Fibroblast of the aortic adventitia (primary cell): ENCODE measurements at regions not wholly inside any gene's neighbourhood (a gene's known extent, or its start where the extent isn't known, plus 50 kb on each side); places are given as distances from the start of the nearest gene placed in this dataset.
"Not testable (repeated sequence)": the region's sequence is repeated elsewhere in the genome, so short reads cannot be mapped to it uniquely, and the experiment has no call there.

Experiments used
- DNase-seq: peaks from one replicate; pipeline ENCODE4 v3.0.0-alpha.2; 2010; ENCODE audit warnings: low read depth
- H3K4me3 ChIP-seq: 2 replicates; pipeline ENCODE4 v1.5.1; 2011; ENCODE audit warnings: low read depth, mild to moderate bottlenecking, control low read depth, low read length, moderate library complexity
- TF ChIP-seq, protein P1 (sequence below): IDR thresholded peaks from 2 replicates; pipeline ENCODE4 v1.5.1; 2011; ENCODE audit warnings: mild to moderate bottlenecking, low read length, control low read depth, inconsistent platforms; ENCODE audit not compliant: insufficient read depth

DNA sequence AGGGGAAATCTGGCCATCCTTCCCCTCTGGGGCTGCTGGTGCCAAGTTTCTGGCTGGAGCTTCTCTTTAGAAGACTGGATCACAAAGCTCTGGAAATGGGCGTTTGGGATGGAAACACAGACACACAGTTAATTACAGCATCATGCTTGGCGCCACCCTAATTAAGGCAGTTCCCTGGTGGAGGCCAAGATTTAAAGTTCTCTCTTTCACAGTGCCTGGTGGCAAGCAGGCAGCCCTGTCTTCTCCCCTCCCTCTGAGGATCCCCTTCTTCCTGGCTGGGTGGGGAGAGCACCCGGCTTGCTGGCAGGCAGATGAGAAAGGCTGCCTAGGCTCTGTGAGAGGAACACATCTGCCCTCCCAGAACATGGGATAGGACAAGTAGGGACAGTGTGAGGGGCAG lies 59.0 kb upstream of the NKD1 start:
- DNase-seq: no peak
- TF ChIP-seq, protein P1, sequence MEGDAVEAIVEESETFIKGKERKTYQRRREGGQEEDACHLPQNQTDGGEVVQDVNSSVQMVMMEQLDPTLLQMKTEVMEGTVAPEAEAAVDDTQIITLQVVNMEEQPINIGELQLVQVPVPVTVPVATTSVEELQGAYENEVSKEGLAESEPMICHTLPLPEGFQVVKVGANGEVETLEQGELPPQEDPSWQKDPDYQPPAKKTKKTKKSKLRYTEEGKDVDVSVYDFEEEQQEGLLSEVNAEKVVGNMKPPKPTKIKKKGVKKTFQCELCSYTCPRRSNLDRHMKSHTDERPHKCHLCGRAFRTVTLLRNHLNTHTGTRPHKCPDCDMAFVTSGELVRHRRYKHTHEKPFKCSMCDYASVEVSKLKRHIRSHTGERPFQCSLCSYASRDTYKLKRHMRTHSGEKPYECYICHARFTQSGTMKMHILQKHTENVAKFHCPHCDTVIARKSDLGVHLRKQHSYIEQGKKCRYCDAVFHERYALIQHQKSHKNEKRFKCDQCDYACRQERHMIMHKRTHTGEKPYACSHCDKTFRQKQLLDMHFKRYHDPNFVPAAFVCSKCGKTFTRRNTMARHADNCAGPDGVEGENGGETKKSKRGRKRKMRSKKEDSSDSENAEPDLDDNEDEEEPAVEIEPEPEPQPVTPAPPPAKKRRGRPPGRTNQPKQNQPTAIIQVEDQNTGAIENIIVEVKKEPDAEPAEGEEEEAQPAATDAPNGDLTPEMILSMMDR: no peak
- no peak overlapping the region for H3K4me3 ChIP-seq

- no peak overlapping the region for H3K4me3 ChIP-seq
- no peak for DNase-seq
- TF ChIP-seq, protein P1: no peak
Observed at GRCh38 chr16:50487528-50487927, 60.7 kb upstream of the NKD1 start.

GRCh38 chr16:50486162-50486561 lies 62.0 kb upstream of the NKD1 start:
- not testable (repeated sequence) for DNase-seq

GRCh38 chr16:50485232-50485631 lies 63.0 kb upstream of the NKD1 start:
- H3K4me3 ChIP-seq: no peak overlapping the region
- TF ChIP-seq, protein P1: no peak
- no peak for DNase-seq

More at GRCh38 chr16:50486162-50486561, 62.0 kb upstream of the NKD1 start:
- not testable (repeated sequence) for H3K4me3 ChIP-seq

GRCh38 chr16:50482271-50482670 lies 65.9 kb upstream of the NKD1 start:
- TF ChIP-seq, protein P1: no peak

GRCh38 chr16:50480206-50480605 lies 68.0 kb upstream of the NKD1 start:
- no peak overlapping the region for H3K4me3 ChIP-seq
- DNase-seq: no peak
- TF ChIP-seq, protein P1: no peak

More at GRCh38 chr16:50482271-50482670, 65.9 kb upstream of the NKD1 start:
- H3K4me3 ChIP-seq: no peak overlapping the region
- DNase-seq: no peak

DNA sequence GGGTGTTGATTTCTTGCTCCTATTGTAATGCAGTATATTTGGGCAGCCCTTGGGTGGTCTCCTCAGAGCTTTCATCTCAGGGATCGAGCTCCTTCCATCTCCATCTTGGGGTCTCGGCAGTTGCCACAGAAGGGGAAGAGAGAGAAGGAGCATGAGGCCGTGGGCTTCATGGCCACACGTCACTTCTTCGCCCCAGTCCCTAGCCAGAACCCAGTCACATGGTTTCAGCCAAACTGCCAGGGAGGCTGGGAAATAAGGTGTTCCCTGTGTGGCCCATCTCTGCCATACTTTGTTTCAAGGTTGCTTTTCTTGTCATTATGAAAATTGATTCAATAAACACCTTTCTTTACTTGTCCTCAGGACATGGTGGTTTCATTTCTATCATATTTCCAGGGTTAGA lies 68.4 kb upstream of the NKD1 start:
- DNase-seq: no peak
- TF ChIP-seq, protein P1: no peak

GRCh38 chr16:50478773-50479149 lies 69.4 kb upstream of the NKD1 start:
- no peak overlapping the region for H3K4me3 ChIP-seq
- DNase-seq: no peak
- TF ChIP-seq, protein P1: no peak

More for the DNA sequence above, 68.4 kb upstream of the NKD1 start:
- H3K4me3 ChIP-seq: no peak overlapping the region
